ENCODE measurements at regions not wholly inside any gene's neighbourhood (a gene's known extent, or its start where the extent isn't known, plus 50 kb on each side); places are given as distances from the start of the nearest gene placed in this dataset.

- no peak for TF ChIP-seq ZNF547 (CRISPR knock-in tag; IDR thresholded peaks at IDR 0.05)
- no peak for TF ChIP-seq MAFK (conservative IDR thresholded peaks at IDR 0.05 in 1 of 2, IDR thresholded peaks at IDR 0.05 in 1 of 2; ENCODE audit: low read length in 2 of 2)
- TF ChIP-seq NFE2L1 (CRISPR knock-in tag; IDR thresholded peaks at IDR 0.05; ENCODE audit: borderline replicate concordance): no peak
- no peak for TF ChIP-seq TBX2 (CRISPR knock-in tag; IDR thresholded peaks at IDR 0.05; ENCODE audit: borderline replicate concordance)
- no peak for TF ChIP-seq CC2D1A (CRISPR knock-in tag; IDR thresholded peaks at IDR 0.05)
- no peak for TF ChIP-seq ELK4 (CRISPR knock-in tag; IDR thresholded peaks at IDR 0.05; ENCODE audit: borderline replicate concordance)
- TF ChIP-seq YY1 (IDR thresholded peaks at IDR 0.05; ENCODE audit: insufficient read depth, insufficient replicate concordance, low read depth, low read length): no peak
- TF ChIP-seq MYPOP (CRISPR knock-in tag; IDR thresholded peaks at IDR 0.05): no peak
- no peak for TF ChIP-seq HIVEP1 (CRISPR knock-in tag; IDR thresholded peaks at IDR 0.05)
- no peak for TF ChIP-seq CTCF (CRISPR knock-in tag; IDR thresholded peaks at IDR 0.05)
Measured at GRCh38 chr7:18387191-18387735, 108.3 kb upstream of the HDAC9 start.
